ACC112 (cell line): ENCODE measurements at regions not wholly inside any gene's neighbourhood (a gene's known extent, or its start where the extent isn't known, plus 50 kb on each side); places are given as distances from the start of the nearest gene placed in this dataset.
"Not testable (repeated sequence)": the region's sequence is repeated elsewhere in the genome, so short reads cannot be mapped to it uniquely, and the experiment has no call there.

Experiments
- H2AFZ ChIP-seq: fragments of 200-600 bp; sonication (generic); one replicate; pipeline ENCODE4 v1.6.0; 2017; ENCODE audit warnings: antibody characterized with exemption, low read length; ENCODE audit not compliant: unreplicated experiment
- H3K27ac ChIP-seq: fragments of 200-600 bp; sonication (generic); 2 replicates; pipeline ENCODE4 v1.5.1; 2014; ENCODE audit warnings: low read depth, mild to moderate bottlenecking, antibody characterized with exemption, low read length, moderate library complexity
- H3K27me3 ChIP-seq: fragments of 200-600 bp; sonication (generic); 2 replicates; pipeline ENCODE4 v1.6.1; 2014; ENCODE audit warnings: mild to moderate bottlenecking, antibody characterized with exemption, low read length, moderate library complexity, mixed read lengths; ENCODE audit not compliant: insufficient read depth
- H3K36me3 ChIP-seq: fragments of 200-600 bp; sonication (generic); 2 replicates; pipeline ENCODE4 v1.6.1; 2016; ENCODE audit warnings: mild to moderate bottlenecking, antibody characterized with exemption, low read length, moderate library complexity, mixed read lengths; ENCODE audit not compliant: insufficient read depth
- H3K4me1 ChIP-seq: fragments of 200-600 bp; sonication (generic); one replicate; pipeline ENCODE4 v1.6.1; 2016; ENCODE audit warnings: low read length, mixed read lengths; ENCODE audit not compliant: insufficient read depth, unreplicated experiment, control insufficient read depth
- H3K4me3 ChIP-seq: fragments of 200-600 bp; sonication (generic); 2 replicates; pipeline ENCODE4 v1.5.1; 2014; ENCODE audit warnings: mild to moderate bottlenecking, low read depth, low read length
- H3K79me2 ChIP-seq: fragments of 200-600 bp; sonication (generic); one replicate; pipeline ENCODE4 v1.6.0; 2016; ENCODE audit warnings: low read length; ENCODE audit not compliant: control insufficient read depth, unreplicated experiment, insufficient read depth

DNA sequence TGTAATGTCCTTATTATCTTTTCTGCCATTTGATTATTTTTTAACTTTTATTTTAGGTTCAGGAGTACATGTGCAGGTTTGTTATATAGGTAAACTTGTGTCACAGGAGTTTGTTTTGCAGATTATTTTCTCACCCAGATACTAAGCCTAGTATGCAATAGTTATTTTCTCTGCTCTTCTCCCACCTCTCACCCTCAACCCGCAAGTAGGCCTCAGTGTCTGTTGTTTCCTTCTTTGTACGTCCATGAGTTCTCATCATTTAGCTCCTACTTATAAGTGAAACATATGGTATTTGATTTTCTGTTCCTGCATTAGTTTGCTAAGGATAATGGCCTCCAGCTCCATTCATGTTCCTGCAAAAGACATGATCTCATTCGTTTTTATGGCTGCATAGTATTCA, 270.0 kb downstream of the BTG1 start:
- H3K79me2 ChIP-seq, H3K36me3 ChIP-seq, H2AFZ ChIP-seq, H3K4me1 ChIP-seq, H3K4me3 ChIP-seq, H3K27ac ChIP-seq, H3K27me3 ChIP-seq: not testable (repeated sequence)

DNA sequence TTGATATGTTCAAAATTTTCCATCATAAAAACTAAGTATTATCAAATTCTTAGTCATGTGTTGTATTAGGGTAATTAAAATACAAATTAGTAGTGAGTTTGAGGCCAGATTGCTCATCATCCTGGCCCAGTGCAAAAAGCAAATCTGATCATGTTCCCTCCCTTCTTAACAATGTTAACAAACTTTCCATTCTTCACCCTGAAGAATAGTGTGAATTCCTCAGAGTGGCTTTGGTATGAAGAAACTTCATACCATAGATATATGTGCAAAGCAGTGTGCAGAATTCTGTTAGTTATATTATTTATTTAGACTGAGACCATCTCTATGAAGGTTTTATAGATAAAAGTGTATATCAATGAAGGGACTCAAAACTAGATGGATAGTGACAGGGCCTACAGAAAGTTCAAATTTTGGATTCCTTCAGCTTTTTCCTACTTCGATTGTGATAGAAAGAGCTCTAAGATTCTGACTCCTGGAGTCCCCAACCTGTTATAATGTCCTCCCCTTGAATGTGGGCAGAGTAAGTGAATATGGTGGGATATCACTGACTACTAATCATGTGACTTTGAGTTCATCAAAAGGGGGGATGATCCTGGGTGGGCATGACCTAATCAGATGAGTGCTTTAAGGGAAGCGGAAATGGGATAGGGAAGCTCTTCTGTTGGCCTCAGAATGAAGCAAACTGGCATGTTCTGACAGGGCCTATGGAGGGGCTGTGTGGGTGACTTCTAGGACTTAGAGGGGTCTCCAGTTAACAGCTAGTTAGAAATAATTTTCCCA, 271.4 kb downstream of the BTG1 start:
- H3K36me3 ChIP-seq = no peaks in the 10 kb centered on the region
- no peaks in the 10 kb centered on the region for H3K4me1 ChIP-seq
- no peaks in the 10 kb centered on the region for H3K27me3 ChIP-seq
- H2AFZ ChIP-seq = no peak overlapping the region
- H3K79me2 ChIP-seq = no peaks in the 10 kb centered on the region
- no peak overlapping the region for H3K27ac ChIP-seq
- no peak overlapping the region for H3K4me3 ChIP-seq

DNA sequence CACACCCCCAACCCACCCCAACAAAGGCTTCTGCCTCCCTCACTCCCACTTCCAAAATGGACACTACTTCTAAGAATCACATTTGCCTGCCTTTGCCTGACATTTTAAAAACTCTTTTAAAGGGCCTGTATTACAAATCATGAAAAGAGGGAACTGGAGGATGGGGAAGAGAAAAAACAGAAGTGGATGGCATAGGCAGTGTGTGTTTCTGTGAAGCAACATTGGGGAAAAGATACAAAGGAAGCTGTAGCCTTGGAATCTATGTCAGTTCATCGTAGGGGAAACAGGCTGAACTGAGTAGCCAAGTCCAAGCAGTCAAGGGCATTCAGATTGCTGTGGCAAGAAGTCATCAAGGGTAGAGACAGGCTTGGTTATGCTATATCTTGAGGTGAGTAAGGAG, 273.9 kb downstream of the BTG1 start:
- no peaks in the 10 kb centered on the region for H3K27me3 ChIP-seq
- H3K79me2 ChIP-seq = no peaks in the 10 kb centered on the region
- no peak overlapping the region for H2AFZ ChIP-seq
- H3K4me1 ChIP-seq = no peaks in the 10 kb centered on the region
- no peak overlapping the region for H3K27ac ChIP-seq
- H3K36me3 ChIP-seq = no peaks in the 10 kb centered on the region
- no peak overlapping the region for H3K4me3 ChIP-seq

DNA sequence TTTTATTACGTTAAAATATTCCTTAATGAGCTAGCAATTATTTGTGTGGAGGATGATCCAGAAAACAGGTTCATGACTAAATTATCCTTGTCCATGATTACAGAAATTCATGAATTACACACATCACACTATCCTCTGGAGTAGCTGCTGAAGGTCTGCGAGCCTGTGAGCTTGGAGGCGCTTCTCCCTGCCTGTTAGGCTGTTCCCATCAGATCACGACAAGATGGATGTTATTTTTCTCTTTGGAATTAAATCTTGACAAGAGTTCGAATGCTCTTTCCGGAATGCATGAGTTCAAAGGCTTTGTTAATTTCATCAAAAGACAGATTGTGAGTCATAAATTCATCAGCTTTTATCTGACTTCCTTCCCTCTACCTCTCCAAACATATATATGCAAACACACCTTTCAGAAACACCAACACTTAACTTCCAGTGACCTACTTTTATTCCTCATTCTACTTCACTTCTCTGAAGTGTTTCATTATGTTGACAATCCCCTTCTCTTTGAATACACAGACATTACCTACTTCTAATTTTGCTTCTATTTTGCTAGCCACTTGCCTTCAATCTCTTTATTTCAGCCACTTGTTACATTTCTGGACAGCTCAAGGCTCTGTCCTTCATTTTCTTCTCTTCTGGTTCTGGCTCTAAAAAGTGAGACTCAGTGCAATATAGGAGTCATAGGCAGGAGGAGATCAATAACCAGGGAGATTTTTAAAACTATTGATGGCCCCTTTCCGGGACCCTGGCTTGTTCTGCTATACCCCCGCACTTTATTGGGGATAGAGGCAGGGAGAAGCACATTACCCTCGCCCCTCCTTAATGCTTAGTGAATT, 274.6 kb downstream of the BTG1 start:
- Histone ChIP-seq H3K79me2 (no peaks in the 10 kb centered on the region), H3K4me1 (no peaks in the 10 kb centered on the region), H3K27me3 (no peaks in the 10 kb centered on the region), H3K4me3 (no peak overlapping the region), H3K27ac (no peak overlapping the region), H2AFZ (no peak overlapping the region), H3K36me3 (no peaks in the 10 kb centered on the region)

DNA sequence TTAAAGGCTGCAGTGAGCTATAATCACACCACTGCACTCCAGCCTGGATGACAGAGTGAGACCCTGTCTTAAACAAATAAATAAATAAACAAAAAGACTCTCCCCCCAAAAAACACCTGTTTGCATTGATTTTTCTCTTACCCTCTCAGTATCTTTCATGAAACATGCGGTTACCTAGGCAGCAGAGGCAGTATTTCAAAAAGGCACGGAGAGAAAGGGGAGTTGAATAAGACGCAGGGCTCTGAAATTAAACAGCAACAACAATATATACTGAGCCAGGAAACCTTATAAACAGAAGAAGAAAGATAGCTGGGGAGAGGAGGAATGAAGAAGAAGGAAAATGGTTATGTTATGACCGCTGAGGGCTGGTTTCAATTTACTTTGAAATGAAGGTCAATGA, 277.6 kb downstream of the BTG1 start:
- H2AFZ ChIP-seq = no peak overlapping the region
- no peaks in the 10 kb centered on the region for H3K27me3 ChIP-seq
- no peak overlapping the region for H3K27ac ChIP-seq
- H3K36me3 ChIP-seq = no peaks in the 10 kb centered on the region
- no peaks in the 10 kb centered on the region for H3K79me2 ChIP-seq
- H3K4me1 ChIP-seq = no peaks in the 10 kb centered on the region
- H3K4me3 ChIP-seq = no peak overlapping the region

DNA sequence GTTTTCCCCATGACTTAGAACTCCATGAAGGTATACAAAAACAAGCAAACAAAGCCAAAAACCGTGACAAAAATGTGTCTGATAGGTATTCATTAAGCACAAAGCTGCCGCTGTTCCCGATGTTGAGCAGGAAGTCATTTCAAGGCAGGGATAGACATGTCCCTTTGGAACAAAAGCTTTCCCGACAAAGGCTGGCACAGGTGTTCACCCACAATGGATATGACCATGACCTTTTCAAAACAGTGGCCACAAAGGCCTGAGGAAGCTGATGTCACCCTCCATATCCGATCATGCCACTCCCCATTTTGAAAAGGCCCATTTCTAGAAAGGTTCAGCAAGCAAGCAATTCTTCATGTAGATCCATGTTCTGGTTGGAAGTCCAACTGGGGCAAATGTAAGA, 279.1 kb downstream of the BTG1 start:
- Histone ChIP-seq H3K36me3 (no peaks in the 10 kb centered on the region), H3K27me3 (no peaks in the 10 kb centered on the region), H3K4me3 (no peak overlapping the region), H3K27ac (no peak overlapping the region), H2AFZ (no peak overlapping the region), H3K4me1 (no peaks in the 10 kb centered on the region), H3K79me2 (no peaks in the 10 kb centered on the region)

DNA sequence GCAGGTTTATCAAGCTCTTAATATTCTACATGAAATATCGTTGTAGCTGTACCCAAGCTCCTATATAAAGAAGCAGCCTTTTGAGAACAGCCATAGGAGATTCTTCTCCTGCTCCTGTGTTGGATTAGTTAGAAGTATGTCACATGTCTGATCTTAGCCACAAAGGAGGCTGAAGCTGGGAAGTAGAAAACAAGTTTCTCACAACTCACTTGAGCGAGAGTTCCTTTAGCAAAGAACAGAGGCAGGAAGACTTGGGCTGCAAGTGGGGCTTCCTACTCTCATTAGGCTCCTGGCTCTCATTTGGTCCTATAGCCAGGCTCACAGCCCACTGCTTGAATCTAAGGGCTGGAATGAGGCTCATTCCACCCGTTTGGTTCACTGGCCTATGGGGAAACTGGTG, 281.9 kb downstream of the BTG1 start:
- Histone ChIP-seq H2AFZ (no peak overlapping the region), H3K4me1 (no peaks in the 10 kb centered on the region), H3K4me3 (no peak overlapping the region)

DNA sequence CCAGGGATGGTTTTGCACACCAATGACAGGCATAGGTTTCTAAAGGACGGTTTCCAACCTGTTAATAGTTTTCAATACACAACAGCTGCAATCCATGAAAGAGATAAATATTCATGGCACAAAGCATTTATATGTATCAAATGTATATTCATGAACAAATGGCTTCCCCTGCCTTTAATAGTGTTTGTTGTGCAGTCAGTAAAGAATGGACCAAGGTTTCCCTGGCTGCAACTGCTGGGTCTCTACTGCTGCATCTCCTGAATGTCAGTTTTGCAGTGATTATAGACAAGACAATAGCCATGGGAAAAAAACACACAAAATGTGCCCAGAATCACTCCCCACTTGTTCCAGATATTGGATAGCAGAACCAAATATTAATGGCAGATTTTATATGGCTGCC, 284.1 kb downstream of the BTG1 start:
- Histone ChIP-seq H3K79me2 (no peaks in the 10 kb centered on the region), H3K27ac (no peak overlapping the region), H3K4me3 (no peak overlapping the region), H2AFZ (no peak overlapping the region), H3K36me3 (no peaks in the 10 kb centered on the region), H3K27me3 (no peaks in the 10 kb centered on the region), H3K4me1 (no peaks in the 10 kb centered on the region)

More for the DNA sequence above, 281.9 kb downstream of the BTG1 start:
- no peaks in the 10 kb centered on the region for H3K79me2 ChIP-seq
- no peaks in the 10 kb centered on the region for H3K36me3 ChIP-seq
- H3K27me3 ChIP-seq = no peaks in the 10 kb centered on the region
- H3K27ac ChIP-seq = no peak overlapping the region

DNA sequence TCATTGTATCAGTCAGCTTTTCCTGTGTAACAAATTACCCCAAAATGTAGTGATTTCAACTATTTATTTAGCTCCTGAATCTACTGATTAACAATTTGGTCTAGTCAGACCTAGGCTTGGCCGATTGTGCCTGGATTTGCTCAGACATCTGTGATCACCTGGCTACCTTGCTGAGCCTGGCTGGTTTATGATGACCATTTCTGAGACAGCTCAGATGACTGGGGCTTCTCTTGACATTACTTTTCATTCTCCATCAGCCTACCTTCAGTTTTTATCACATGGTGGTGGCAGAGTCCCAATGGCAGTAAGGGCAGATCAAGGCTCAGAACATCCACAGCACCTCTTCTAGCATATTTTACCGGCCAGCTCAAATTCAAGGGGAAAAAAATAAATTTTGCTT, 286.3 kb downstream of the BTG1 start:
- no peaks in the 10 kb centered on the region for H3K36me3 ChIP-seq
- no peak overlapping the region for H2AFZ ChIP-seq
- H3K4me1 ChIP-seq = peaks cover 11% of the 10 kb centered on the region
- H3K79me2 ChIP-seq = no peaks in the 10 kb centered on the region
- H3K4me3 ChIP-seq = no peak overlapping the region
- no peak overlapping the region for H3K27ac ChIP-seq
- H3K27me3 ChIP-seq = no peaks in the 10 kb centered on the region

DNA sequence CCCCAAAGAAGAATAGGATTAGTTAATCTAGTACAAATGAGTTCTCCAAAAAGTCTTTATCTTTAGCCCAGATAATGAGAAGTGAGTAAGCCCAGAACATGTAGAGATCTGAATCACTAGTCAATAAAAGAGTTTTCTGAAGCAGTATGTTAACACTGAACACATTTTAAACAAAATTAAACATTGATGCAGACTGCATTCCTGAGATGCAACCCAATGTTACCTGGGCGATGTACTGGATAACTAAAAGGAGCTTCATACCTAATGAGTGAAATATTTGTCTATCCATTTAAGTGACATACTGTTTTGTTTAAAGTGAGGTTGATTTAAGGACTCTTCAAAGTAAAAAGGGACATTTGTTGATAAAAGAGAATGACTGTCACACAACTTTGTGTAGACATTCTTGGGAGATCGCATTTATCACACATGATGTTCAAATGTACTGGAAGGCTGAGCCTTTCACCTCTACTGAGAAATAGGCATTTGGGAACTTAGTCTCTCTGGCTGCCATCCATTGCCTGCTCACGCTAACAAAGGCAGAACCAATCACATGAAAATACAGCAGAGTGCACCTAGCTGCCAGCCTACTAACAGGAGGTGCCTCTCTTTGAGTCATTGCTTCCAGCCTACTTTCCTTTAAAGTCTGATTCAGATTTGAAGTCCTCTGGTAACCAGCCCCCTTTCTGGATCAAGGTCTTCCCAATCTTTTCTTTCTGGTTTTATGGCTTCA, 287.7 kb downstream of the BTG1 start:
- peaks cover 18% of the 10 kb centered on the region for H3K4me1 ChIP-seq
- H3K4me3 ChIP-seq = no peak overlapping the region
- H2AFZ ChIP-seq = no peak overlapping the region
- no peak overlapping the region for H3K27ac ChIP-seq
- no peaks in the 10 kb centered on the region for H3K27me3 ChIP-seq
- H3K79me2 ChIP-seq = no peaks in the 10 kb centered on the region
- H3K36me3 ChIP-seq = no peaks in the 10 kb centered on the region
